SU-DHL-6 (cell line): ENCODE measurements at regions not wholly inside any gene's neighbourhood (a gene's known extent, or its start where the extent isn't known, plus 50 kb on each side); places are given as distances from the start of the nearest gene placed in this dataset.
"Not testable (repeated sequence)": the region's sequence is repeated elsewhere in the genome, so short reads cannot be mapped to it uniquely, and the experiment has no call there.

ENCODE experiments used
- H2AFZ ChIP-seq: fragments of 200-600 bp; sonication (generic); 2 replicates; pipeline ENCODE4 v1.6.1; 2014; ENCODE audit warnings: low read depth, mild to moderate bottlenecking, moderate library complexity, mixed read lengths, antibody characterized with exemption, low read length; ENCODE audit not compliant: severe bottlenecking
- H3F3A ChIP-seq: fragments of 200-600 bp; shearing (Covaris generic); 2 replicates; pipeline ENCODE4 v1.6.0; 2016; ENCODE audit warnings: antibody characterized with exemption, mild to moderate bottlenecking; ENCODE audit not compliant: insufficient read depth
- H3K27ac ChIP-seq: fragments of 200-600 bp; sonication (generic); 2 replicates; pipeline ENCODE4 v1.5.1; 2016; ENCODE audit warnings: low read depth, mild to moderate bottlenecking, low read length, moderate library complexity, mixed read lengths
- H3K27me3 ChIP-seq: fragments of 200-600 bp; sonication (generic), shearing (Covaris generic); 2 replicates; pipeline ENCODE4 v1.6.0; 2014; ENCODE audit warnings: mild to moderate bottlenecking, low read length
- H3K36me3 ChIP-seq: fragments of 200-600 bp; sonication (generic); 2 replicates; pipeline ENCODE4 v1.6.1; 2014; ENCODE audit warnings: mild to moderate bottlenecking, low read length, mixed read lengths
- H3K4me2 ChIP-seq: fragments of 300-600, 200-600 bp; shearing (Covaris generic), sonication (generic); 2 replicates; pipeline ENCODE4 v1.6.0; 2014; ENCODE audit warnings: low read length, low read depth, mild to moderate bottlenecking; ENCODE audit not compliant: poor library complexity, severe bottlenecking
- H3K4me3 ChIP-seq: fragments of 200-600 bp; sonication (generic); 2 replicates; pipeline ENCODE4 v1.5.1; 2014; ENCODE audit warnings: antibody characterized with exemption, low read length, mild to moderate bottlenecking, mixed read lengths; ENCODE audit not compliant: insufficient read depth, poor library complexity, severe bottlenecking
- H3K79me2 ChIP-seq: fragments of 200-600 bp; sonication (generic); 2 replicates; pipeline ENCODE4 v1.6.1; 2014; ENCODE audit warnings: mild to moderate bottlenecking, low read length, moderate library complexity; ENCODE audit not compliant: insufficient read depth
- H3K9ac ChIP-seq: fragments of 200-600 bp; sonication (generic); 2 replicates; pipeline ENCODE4 v1.7.0; 2014; ENCODE audit warnings: mild to moderate bottlenecking, low read length
- H3K9me2 ChIP-seq: fragments of 200-600 bp; sonication (generic); replicated peaks from 2 replicates; pipeline ENCODE4 v1.6.1; 2014; ENCODE audit warnings: low read length; ENCODE audit not compliant: insufficient read depth
- H3K9me3 ChIP-seq: fragments of 200-600 bp; sonication (generic); 2 replicates; pipeline ENCODE4 v1.6.1; 2014; ENCODE audit warnings: low read length, mixed read lengths; ENCODE audit not compliant: insufficient read depth
- H4K20me1 ChIP-seq: fragments of 200-600 bp; sonication (generic); 2 replicates; pipeline ENCODE4 v1.6.1; 2014; ENCODE audit warnings: low read depth, mild to moderate bottlenecking, antibody characterized with exemption, low read length, moderate library complexity, mixed read lengths
- EZH2phosphoT487 ChIP-seq: fragments of 200-600 bp; sonication (generic), shearing (Covaris generic); conservative IDR thresholded peaks from 2 replicates; pipeline ENCODE4 v1.6.1; 2018; ENCODE audit warnings: mild to moderate bottlenecking, antibody characterized with exemption, low read length, moderate library complexity, mixed read lengths
- TF ChIP-seq, protein P1 (sequence below): fragments of 200-600 bp; sonication (generic); IDR thresholded peaks from one replicate; pipeline ENCODE4 v1.5.1; 2017; ENCODE audit warnings: antibody characterized with exemption, mild to moderate bottlenecking, low read length, moderate library complexity; ENCODE audit not compliant: insufficient read depth, poor library complexity, severe bottlenecking

DNA sequence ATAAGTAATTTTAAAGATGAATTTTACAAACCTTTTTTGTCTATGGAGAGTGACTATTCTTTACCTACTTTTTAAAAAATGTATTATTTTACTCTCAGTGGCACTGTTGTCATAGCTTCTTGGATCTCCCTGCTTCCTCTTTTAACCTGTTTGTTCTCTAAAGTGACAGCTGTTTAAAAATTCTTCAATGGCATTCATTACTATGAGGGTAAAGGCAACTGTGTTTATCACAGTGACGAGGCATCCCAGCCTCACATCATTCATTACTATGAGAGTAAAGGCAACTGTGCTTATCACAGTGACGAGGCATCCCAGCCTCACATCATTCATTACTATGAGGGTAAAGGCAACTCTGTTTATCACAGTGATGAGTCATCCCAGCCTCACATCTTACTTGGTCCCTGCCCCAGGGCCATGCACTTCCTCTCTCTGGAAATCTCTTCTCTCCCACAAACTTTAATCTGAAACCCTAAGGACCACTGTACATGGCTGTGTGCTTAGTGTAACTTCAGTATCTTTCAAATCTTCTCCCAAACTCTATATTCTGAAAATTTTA lies 101.7 kb upstream of the ZNF717 start:
- no peaks in the 10 kb centered on the region for H3K79me2 ChIP-seq
- no peaks in the 10 kb centered on the region for H4K20me1 ChIP-seq
- no peak overlapping the region for H3K4me2 ChIP-seq
- H3K27ac ChIP-seq: no peak overlapping the region
- H3K9ac ChIP-seq: no peak overlapping the region
- no peaks in the 10 kb centered on the region for H3K9me2 ChIP-seq
- H3K36me3 ChIP-seq: no peaks in the 10 kb centered on the region
- no peaks in the 10 kb centered on the region for H3K27me3 ChIP-seq
- TF ChIP-seq EZH2phosphoT487: no peak
- TF ChIP-seq, protein P1, sequence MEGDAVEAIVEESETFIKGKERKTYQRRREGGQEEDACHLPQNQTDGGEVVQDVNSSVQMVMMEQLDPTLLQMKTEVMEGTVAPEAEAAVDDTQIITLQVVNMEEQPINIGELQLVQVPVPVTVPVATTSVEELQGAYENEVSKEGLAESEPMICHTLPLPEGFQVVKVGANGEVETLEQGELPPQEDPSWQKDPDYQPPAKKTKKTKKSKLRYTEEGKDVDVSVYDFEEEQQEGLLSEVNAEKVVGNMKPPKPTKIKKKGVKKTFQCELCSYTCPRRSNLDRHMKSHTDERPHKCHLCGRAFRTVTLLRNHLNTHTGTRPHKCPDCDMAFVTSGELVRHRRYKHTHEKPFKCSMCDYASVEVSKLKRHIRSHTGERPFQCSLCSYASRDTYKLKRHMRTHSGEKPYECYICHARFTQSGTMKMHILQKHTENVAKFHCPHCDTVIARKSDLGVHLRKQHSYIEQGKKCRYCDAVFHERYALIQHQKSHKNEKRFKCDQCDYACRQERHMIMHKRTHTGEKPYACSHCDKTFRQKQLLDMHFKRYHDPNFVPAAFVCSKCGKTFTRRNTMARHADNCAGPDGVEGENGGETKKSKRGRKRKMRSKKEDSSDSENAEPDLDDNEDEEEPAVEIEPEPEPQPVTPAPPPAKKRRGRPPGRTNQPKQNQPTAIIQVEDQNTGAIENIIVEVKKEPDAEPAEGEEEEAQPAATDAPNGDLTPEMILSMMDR: no peak
- H3K4me3 ChIP-seq: no peak overlapping the region
- no peaks in the 10 kb centered on the region for H3F3A ChIP-seq
- no peaks in the 10 kb centered on the region for H3K9me3 ChIP-seq
- no peak overlapping the region for H2AFZ ChIP-seq

DNA sequence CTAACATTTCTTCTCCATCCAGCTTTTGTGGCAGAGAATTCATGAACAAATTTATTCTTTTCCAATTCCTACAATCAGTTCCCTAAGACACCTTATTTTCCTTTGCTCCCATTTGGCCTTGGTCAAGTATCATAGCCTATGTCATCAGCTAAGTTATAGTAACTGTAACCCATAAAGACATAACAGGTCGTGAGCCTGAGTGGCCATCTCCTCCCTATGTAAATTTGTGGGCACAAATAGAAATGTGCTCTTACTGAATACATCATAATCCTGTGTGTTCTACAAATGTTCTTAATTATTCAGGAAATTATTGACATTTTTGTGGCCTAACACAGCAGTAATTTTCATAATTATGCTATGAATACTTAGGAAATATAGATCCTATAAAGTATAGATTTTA lies 108.9 kb upstream of the ZNF717 start:
- H3K27me3 ChIP-seq: no peaks in the 10 kb centered on the region
- TF ChIP-seq, protein P1: no peak
- no peak for TF ChIP-seq EZH2phosphoT487
- no peaks in the 10 kb centered on the region for H4K20me1 ChIP-seq
- H3K36me3 ChIP-seq: no peaks in the 10 kb centered on the region
- H3K79me2 ChIP-seq: no peaks in the 10 kb centered on the region
- H3K9ac ChIP-seq: no peak overlapping the region
- H3F3A ChIP-seq: no peaks in the 10 kb centered on the region
- H3K4me2 ChIP-seq: no peak overlapping the region
- no peak overlapping the region for H2AFZ ChIP-seq
- no peaks in the 10 kb centered on the region for H3K9me3 ChIP-seq
- no peak overlapping the region for H3K4me3 ChIP-seq
- no peak overlapping the region for H3K27ac ChIP-seq
- H3K9me2 ChIP-seq: no peaks in the 10 kb centered on the region

DNA sequence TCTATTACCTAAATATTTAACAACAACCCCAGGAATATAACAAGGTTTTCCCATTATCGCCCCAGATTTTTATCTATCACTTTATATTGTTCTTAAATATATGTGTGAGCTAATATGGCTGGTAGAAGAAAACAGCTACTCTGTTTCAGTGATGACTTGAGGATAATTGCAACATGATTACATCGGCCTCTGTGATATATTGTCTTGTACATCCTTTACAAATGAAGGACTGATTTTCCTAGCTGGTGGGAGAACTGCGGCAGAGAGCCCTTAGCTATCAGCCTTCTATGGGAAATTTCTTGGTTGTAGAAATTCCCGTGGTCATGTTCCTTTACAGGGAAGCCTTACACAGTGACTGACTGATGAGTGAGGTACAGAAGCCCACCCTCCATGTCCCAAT lies 110.9 kb upstream of the ZNF717 start:
- no peak overlapping the region for H3K4me3 ChIP-seq
- H3K9me2 ChIP-seq: no peaks in the 10 kb centered on the region
- no peaks in the 10 kb centered on the region for H4K20me1 ChIP-seq
- no peaks in the 10 kb centered on the region for H3F3A ChIP-seq
- no peak overlapping the region for H3K4me2 ChIP-seq
- no peaks in the 10 kb centered on the region for H3K36me3 ChIP-seq
- no peaks in the 10 kb centered on the region for H3K9me3 ChIP-seq
- no peaks in the 10 kb centered on the region for H3K79me2 ChIP-seq
- TF ChIP-seq, protein P1: no peak
- no peak for TF ChIP-seq EZH2phosphoT487
- no peak overlapping the region for H3K9ac ChIP-seq
- H3K27ac ChIP-seq: no peak overlapping the region
- H2AFZ ChIP-seq: no peak overlapping the region
- H3K27me3 ChIP-seq: no peaks in the 10 kb centered on the region

DNA sequence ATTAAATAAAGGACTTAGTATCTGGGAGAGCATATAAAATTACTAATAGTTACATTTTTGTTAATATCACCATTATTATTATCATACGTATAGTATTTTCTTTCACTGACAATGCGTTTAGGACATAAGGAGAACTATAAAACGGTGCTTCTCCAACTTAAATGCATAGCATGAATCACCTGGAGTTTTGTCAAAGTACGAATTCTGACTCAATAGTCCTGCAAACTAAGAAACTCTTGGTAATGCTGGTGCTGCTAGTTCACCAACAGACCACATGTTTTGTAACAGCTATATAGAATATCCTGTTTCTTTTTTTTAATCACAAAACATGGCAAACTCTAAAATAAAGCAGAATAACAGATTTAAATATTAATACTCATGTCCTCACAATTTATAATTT lies 116.1 kb upstream of the ZNF717 start:
- H3K9me3 ChIP-seq, H3K27me3 ChIP-seq, H4K20me1 ChIP-seq, H3K36me3 ChIP-seq, H3K79me2 ChIP-seq, H2AFZ ChIP-seq, H3F3A ChIP-seq, H3K9me2 ChIP-seq, H3K27ac ChIP-seq, H3K4me2 ChIP-seq, H3K9ac ChIP-seq, H3K4me3 ChIP-seq: not testable (repeated sequence)
